ENCODE measurements at regions not wholly inside any gene's neighbourhood (a gene's known extent, or its start where the extent isn't known, plus 50 kb on each side); places are given as distances from the start of the nearest gene placed in this dataset.

- TF ChIP-seq POLR2A (IDR thresholded peaks at IDR 0.05) (no peak), CTCF (IDR thresholded peaks at IDR 0.05) (no peak), EP300 (IDR thresholded peaks at IDR 0.05) (no peak)
These were observed 439.2 kb downstream of the DNAH5 start for GRCh38 chr5:13505326-13505725.
